Sigmoid colon (tissue), 4 donors: ENCODE measurements at regions not wholly inside any gene's neighbourhood (a gene's known extent, or its start where the extent isn't known, plus 50 kb on each side); places are given as distances from the start of the nearest gene placed in this dataset.

Source experiments
- CTCF ChIP-seq, 4 experiments: fragments of 450-650 bp in 3 of 4; fragments of 200-600 bp in 1 of 4; IDR thresholded peaks; one replicate each; pipeline ENCODE4 v1.5.1; 2016 to 2019; ENCODE audit warnings: antibody characterized with exemption in 4 of 4, mild to moderate bottlenecking in 3 of 4, moderate library complexity in 2 of 4
- EP300 ChIP-seq, 4 donors: sonication (generic); formaldehyde crosslinking; IDR thresholded peaks; one replicate each; pipeline ENCODE4 v1.6.1; 2017; ENCODE audit warnings: antibody characterized with exemption in 4 of 4
- POLR2A ChIP-seq, 2 donors: fragments of 450-650 bp; IDR thresholded peaks; one replicate each; pipeline ENCODE4 v1.6.1; 2016; ENCODE audit warnings: antibody characterized with exemption in 2 of 2, mild to moderate bottlenecking in 2 of 2, moderate library complexity in 2 of 2

DNA sequence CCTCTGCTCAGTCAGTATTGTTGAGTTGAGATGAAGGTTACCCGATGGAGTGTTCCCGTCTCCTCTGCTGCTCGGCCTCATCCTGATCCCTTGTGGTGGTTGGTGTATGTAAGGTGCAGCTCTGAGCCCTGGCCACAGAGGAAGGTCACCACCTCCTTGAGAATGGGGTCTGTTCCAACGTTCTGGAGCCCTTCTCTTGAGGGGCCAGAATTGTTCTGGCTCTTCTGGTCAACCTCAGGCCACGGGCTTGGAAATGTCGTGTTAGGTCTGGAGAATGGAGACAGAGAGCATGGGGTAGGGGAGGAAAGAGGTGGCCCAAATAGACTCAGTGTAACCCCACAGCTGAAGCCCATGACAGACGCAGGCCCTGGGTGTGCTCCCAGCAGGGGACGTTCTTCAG is 62.3 kb upstream of the ETV3 start:
- TF ChIP-seq CTCF (IDR thresholded peaks at IDR 0.05) (no peak), EP300 (IDR thresholded peaks at IDR 0.05) (no peak), POLR2A (IDR thresholded peaks at IDR 0.05) (no peak)
